ENCODE measurements at regions not wholly inside any gene's neighbourhood (a gene's known extent, or its start where the extent isn't known, plus 50 kb on each side); places are given as distances from the start of the nearest gene placed in this dataset.

- no peaks in the 10 kb centered on the region for H3K79me2 ChIP-seq (ENCODE audit: insufficient read depth, low read length)
- H2AFZ ChIP-seq (ENCODE audit: low read length): no peak overlapping the region
- H3K27me3 ChIP-seq (ENCODE audit: insufficient read depth, low read length, poor library complexity, severe bottlenecking): no peaks in the 10 kb centered on the region
- H3K9me2 ChIP-seq (replicated peaks; ENCODE audit: low read depth, low read length): no peaks in the 10 kb centered on the region
- no peak for TF ChIP-seq EZH2phosphoT487 (IDR thresholded peaks at IDR 0.05; ENCODE audit: borderline replicate concordance)
- TF ChIP-seq, protein P1, sequence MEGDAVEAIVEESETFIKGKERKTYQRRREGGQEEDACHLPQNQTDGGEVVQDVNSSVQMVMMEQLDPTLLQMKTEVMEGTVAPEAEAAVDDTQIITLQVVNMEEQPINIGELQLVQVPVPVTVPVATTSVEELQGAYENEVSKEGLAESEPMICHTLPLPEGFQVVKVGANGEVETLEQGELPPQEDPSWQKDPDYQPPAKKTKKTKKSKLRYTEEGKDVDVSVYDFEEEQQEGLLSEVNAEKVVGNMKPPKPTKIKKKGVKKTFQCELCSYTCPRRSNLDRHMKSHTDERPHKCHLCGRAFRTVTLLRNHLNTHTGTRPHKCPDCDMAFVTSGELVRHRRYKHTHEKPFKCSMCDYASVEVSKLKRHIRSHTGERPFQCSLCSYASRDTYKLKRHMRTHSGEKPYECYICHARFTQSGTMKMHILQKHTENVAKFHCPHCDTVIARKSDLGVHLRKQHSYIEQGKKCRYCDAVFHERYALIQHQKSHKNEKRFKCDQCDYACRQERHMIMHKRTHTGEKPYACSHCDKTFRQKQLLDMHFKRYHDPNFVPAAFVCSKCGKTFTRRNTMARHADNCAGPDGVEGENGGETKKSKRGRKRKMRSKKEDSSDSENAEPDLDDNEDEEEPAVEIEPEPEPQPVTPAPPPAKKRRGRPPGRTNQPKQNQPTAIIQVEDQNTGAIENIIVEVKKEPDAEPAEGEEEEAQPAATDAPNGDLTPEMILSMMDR (conservative IDR thresholded peaks at IDR 0.05; ENCODE audit: low read length): no peak
- peaks cover 7% of the 10 kb centered on the region for H3K4me1 ChIP-seq (ENCODE audit: insufficient read depth, low read length, poor library complexity, severe bottlenecking)
- H3F3A ChIP-seq (ENCODE audit: low read depth): no peaks in the 10 kb centered on the region
- H3K9me3 ChIP-seq (ENCODE audit: insufficient read depth, low read depth, low read length): no peaks in the 10 kb centered on the region
- H3K4me2 ChIP-seq (ENCODE audit: low read depth, low read length, poor library complexity, severe bottlenecking): no peak overlapping the region
- H4K20me1 ChIP-seq (ENCODE audit: insufficient read depth, low read length, poor library complexity, severe bottlenecking): no peaks in the 10 kb centered on the region
- no peak overlapping the region for H3K4me3 ChIP-seq (ENCODE audit: low read length, poor library complexity, severe bottlenecking)
- no peak overlapping the region for H3K9ac ChIP-seq (ENCODE audit: low read depth, low read length, poor library complexity, severe bottlenecking)
- no peaks in the 10 kb centered on the region for H3K36me3 ChIP-seq (ENCODE audit: insufficient read depth, low read length)
These were observed 347.3 kb downstream of the DHX35 start for GRCh38 chr20:39309458-39309857.

DNA sequence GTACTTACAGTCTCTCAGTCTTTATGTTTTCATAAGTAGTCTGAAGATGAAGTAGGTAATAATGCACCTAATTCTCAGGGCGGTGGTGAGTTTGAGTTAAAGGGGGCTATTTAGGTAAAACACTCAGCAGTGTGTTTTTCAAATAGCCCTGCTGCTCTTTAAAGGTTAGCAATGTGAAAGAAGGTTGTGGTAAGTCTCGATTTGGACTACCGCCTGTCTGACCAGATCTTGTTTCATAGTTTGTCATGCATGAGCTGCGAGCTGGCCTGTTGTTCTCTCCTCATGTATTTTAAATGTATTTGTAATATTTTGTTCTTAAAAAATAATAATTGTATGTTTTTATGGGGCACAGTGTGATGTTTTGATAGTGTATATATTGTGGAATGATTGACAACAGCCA is 340.2 kb downstream of the DHX35 start:
- Histone ChIP-seq H3K4me2 (ENCODE audit: low read depth, low read length, poor library complexity, severe bottlenecking) (no peak overlapping the region), H3K36me3 (ENCODE audit: insufficient read depth, low read length) (no peaks in the 10 kb centered on the region), H3K9me2 (replicated peaks; ENCODE audit: low read depth, low read length) (no peaks in the 10 kb centered on the region), H4K20me1 (ENCODE audit: insufficient read depth, low read length, poor library complexity, severe bottlenecking) (no peaks in the 10 kb centered on the region), H3K4me1 (ENCODE audit: insufficient read depth, low read length, poor library complexity, severe bottlenecking) (no peaks in the 10 kb centered on the region), H3F3A (ENCODE audit: low read depth) (no peaks in the 10 kb centered on the region), H2AFZ (ENCODE audit: low read length) (no peak overlapping the region), H3K79me2 (ENCODE audit: insufficient read depth, low read length) (no peaks in the 10 kb centered on the region), H3K4me3 (ENCODE audit: low read length, poor library complexity, severe bottlenecking) (no peak overlapping the region), H3K9me3 (ENCODE audit: insufficient read depth, low read depth, low read length) (no peaks in the 10 kb centered on the region), H3K9ac (ENCODE audit: low read depth, low read length, poor library complexity, severe bottlenecking) (no peak overlapping the region), H3K27me3 (ENCODE audit: insufficient read depth, low read length, poor library complexity, severe bottlenecking) (no peaks in the 10 kb centered on the region)
- no peak for TF ChIP-seq EZH2phosphoT487 (IDR thresholded peaks at IDR 0.05; ENCODE audit: borderline replicate concordance)
- TF ChIP-seq, protein P1 (conservative IDR thresholded peaks at IDR 0.05; ENCODE audit: low read length): no peak

DNA sequence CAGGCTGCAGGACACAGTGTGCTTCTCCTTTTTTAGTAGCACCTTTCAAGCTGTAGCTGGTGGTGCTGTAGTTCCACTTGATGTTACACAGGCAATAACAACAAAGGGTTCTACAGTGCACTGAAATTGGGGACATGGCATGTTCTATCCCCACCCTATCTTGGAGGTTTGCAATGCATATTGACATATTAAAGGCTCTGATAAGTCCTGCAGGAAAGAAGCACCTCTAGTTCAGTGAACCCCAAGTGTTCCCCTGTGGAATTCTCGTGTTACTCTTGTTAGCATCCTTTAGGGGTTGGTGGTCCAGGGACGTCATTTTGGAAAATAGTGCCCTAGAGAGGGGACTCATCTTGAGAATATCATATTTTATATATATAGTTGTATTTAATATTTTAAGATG is 337.6 kb downstream of the DHX35 start:
- Histone ChIP-seq H3K9me2 (replicated peaks; ENCODE audit: low read depth, low read length) (no peaks in the 10 kb centered on the region), H4K20me1 (ENCODE audit: insufficient read depth, low read length, poor library complexity, severe bottlenecking) (no peaks in the 10 kb centered on the region), H3K79me2 (ENCODE audit: insufficient read depth, low read length) (no peaks in the 10 kb centered on the region), H3K36me3 (ENCODE audit: insufficient read depth, low read length) (no peaks in the 10 kb centered on the region), H3K9ac (ENCODE audit: low read depth, low read length, poor library complexity, severe bottlenecking) (no peak overlapping the region), H3F3A (ENCODE audit: low read depth) (no peaks in the 10 kb centered on the region), H3K4me2 (ENCODE audit: low read depth, low read length, poor library complexity, severe bottlenecking) (no peak overlapping the region), H2AFZ (ENCODE audit: low read length) (no peak overlapping the region), H3K27me3 (ENCODE audit: insufficient read depth, low read length, poor library complexity, severe bottlenecking) (no peaks in the 10 kb centered on the region), H3K4me1 (ENCODE audit: insufficient read depth, low read length, poor library complexity, severe bottlenecking) (no peaks in the 10 kb centered on the region), H3K9me3 (ENCODE audit: insufficient read depth, low read depth, low read length) (no peaks in the 10 kb centered on the region), H3K4me3 (ENCODE audit: low read length, poor library complexity, severe bottlenecking) (no peak overlapping the region)
- no peak for TF ChIP-seq EZH2phosphoT487 (IDR thresholded peaks at IDR 0.05; ENCODE audit: borderline replicate concordance)
- TF ChIP-seq, protein P1 (conservative IDR thresholded peaks at IDR 0.05; ENCODE audit: low read length): no peak
